HL-60 (cell line): ENCODE measurements at regions not wholly inside any gene's neighbourhood (a gene's known extent, or its start where the extent isn't known, plus 50 kb on each side); places are given as distances from the start of the nearest gene placed in this dataset.

Source experiments
- POLR2AphosphoS5 ChIP-seq: IDR thresholded peaks from 2 replicates; pipeline ENCODE4 v1.6.1; 2012; ENCODE audit warnings: low read depth
- TF ChIP-seq, protein P1 (sequence below): IDR thresholded peaks from one replicate; pipeline ENCODE4 v1.5.1; 2011; ENCODE audit warnings: low read length, control low read depth, inconsistent platforms; ENCODE audit not compliant: insufficient read depth
- TF ChIP-seq, protein P2 (sequence below): IDR thresholded peaks from 2 replicates; pipeline ENCODE4 v1.6.1; 2012; ENCODE audit warnings: low read depth; ENCODE audit not compliant: insufficient replicate concordance

DNA sequence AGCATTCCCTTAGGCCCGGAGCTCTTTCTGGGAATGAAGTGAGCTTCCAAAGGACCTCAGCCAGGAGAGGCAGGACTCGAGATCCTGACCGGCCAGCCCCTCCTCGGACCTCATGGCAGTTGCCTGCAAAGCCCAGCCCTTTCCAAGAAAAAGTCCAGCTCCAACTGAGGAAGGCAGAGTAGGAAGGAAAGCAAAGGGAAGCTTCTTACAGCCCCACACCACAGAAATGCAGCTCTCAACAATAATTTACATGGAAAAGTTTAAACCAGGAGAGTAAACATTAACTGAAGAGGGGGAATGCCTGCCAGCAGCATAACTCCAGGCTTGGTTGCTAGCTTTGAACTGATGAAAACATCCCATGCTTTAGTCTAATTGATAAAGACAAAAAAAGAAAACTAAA is 153.9 kb upstream of the PFKP start:
- TF ChIP-seq, protein P1, sequence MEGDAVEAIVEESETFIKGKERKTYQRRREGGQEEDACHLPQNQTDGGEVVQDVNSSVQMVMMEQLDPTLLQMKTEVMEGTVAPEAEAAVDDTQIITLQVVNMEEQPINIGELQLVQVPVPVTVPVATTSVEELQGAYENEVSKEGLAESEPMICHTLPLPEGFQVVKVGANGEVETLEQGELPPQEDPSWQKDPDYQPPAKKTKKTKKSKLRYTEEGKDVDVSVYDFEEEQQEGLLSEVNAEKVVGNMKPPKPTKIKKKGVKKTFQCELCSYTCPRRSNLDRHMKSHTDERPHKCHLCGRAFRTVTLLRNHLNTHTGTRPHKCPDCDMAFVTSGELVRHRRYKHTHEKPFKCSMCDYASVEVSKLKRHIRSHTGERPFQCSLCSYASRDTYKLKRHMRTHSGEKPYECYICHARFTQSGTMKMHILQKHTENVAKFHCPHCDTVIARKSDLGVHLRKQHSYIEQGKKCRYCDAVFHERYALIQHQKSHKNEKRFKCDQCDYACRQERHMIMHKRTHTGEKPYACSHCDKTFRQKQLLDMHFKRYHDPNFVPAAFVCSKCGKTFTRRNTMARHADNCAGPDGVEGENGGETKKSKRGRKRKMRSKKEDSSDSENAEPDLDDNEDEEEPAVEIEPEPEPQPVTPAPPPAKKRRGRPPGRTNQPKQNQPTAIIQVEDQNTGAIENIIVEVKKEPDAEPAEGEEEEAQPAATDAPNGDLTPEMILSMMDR, result no peak
- TF ChIP-seq POLR2AphosphoS5, result no peak
- TF ChIP-seq, protein P2, sequence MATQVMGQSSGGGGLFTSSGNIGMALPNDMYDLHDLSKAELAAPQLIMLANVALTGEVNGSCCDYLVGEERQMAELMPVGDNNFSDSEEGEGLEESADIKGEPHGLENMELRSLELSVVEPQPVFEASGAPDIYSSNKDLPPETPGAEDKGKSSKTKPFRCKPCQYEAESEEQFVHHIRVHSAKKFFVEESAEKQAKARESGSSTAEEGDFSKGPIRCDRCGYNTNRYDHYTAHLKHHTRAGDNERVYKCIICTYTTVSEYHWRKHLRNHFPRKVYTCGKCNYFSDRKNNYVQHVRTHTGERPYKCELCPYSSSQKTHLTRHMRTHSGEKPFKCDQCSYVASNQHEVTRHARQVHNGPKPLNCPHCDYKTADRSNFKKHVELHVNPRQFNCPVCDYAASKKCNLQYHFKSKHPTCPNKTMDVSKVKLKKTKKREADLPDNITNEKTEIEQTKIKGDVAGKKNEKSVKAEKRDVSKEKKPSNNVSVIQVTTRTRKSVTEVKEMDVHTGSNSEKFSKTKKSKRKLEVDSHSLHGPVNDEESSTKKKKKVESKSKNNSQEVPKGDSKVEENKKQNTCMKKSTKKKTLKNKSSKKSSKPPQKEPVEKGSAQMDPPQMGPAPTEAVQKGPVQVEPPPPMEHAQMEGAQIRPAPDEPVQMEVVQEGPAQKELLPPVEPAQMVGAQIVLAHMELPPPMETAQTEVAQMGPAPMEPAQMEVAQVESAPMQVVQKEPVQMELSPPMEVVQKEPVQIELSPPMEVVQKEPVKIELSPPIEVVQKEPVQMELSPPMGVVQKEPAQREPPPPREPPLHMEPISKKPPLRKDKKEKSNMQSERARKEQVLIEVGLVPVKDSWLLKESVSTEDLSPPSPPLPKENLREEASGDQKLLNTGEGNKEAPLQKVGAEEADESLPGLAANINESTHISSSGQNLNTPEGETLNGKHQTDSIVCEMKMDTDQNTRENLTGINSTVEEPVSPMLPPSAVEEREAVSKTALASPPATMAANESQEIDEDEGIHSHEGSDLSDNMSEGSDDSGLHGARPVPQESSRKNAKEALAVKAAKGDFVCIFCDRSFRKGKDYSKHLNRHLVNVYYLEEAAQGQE, result no peak
